ENCODE measurements at regions not wholly inside any gene's neighbourhood (a gene's known extent, or its start where the extent isn't known, plus 50 kb on each side); places are given as distances from the start of the nearest gene placed in this dataset.

DNA sequence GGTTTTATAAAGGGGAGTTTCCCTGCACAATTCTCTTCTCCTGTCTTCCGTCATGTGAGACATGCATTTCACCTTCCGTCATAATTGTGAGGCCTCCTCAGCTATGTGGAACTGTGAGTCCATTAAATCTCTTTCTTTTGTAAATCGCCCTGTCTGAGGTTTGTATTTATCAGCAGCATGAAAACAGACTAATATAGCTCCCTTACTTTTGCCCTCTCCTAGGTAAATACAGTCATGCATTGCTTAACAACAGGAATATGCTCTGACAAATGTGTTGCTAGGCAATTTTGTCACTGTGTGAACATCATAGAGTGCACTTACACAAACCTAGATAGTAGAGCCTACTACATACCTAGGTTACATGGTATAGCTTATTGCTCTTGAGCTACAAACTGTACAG, 616.8 kb downstream of the RWDD3 start:
- TF ChIP-seq, protein P1, sequence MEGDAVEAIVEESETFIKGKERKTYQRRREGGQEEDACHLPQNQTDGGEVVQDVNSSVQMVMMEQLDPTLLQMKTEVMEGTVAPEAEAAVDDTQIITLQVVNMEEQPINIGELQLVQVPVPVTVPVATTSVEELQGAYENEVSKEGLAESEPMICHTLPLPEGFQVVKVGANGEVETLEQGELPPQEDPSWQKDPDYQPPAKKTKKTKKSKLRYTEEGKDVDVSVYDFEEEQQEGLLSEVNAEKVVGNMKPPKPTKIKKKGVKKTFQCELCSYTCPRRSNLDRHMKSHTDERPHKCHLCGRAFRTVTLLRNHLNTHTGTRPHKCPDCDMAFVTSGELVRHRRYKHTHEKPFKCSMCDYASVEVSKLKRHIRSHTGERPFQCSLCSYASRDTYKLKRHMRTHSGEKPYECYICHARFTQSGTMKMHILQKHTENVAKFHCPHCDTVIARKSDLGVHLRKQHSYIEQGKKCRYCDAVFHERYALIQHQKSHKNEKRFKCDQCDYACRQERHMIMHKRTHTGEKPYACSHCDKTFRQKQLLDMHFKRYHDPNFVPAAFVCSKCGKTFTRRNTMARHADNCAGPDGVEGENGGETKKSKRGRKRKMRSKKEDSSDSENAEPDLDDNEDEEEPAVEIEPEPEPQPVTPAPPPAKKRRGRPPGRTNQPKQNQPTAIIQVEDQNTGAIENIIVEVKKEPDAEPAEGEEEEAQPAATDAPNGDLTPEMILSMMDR (IDR thresholded peaks at IDR 0.05; ENCODE audit: low read depth, low read length): no peak
- no peak for DNase-seq
- no peaks in the 10 kb centered on the region for H3K9me3 ChIP-seq
- no peaks in the 10 kb centered on the region for H3K36me3 ChIP-seq
- no peaks in the 10 kb centered on the region for H3K4me1 ChIP-seq
- no peak overlapping the region for H3K4me3 ChIP-seq (ENCODE audit: low read depth, low read length)
- H3K27me3 ChIP-seq: no peaks in the 10 kb centered on the region

DNA sequence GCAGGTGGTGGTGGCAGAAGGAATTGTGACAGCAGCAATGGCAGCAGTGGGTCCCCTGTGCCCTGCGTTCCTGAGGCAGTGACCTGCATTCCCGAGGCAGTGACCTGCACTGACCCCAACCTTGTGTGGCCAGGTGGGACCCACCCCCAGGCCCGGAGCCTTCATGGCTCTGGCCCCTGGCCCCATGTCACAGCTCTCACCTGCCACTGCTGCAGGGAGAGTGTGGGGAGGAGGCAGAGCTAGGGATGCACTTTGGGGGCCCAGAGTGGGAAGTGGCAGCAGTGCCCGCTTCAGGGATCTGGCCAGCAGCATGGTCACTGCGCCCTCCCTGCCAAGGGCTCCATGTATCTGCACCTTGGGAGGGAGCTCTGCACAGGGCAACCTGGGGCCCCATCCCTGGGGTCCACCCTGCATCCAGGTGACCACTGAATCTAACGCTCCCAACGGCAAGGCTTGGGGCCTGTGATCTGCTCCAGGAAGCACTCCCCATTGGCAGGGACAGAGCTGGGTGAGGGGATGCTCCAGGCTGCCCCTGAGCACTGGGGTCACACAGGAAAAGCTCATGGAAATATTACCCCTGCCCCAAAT, 618.6 kb downstream of the RWDD3 start:
- H3K27me3 ChIP-seq: no peaks in the 10 kb centered on the region
- DNase-seq: no peak
- TF ChIP-seq, protein P1 (IDR thresholded peaks at IDR 0.05; ENCODE audit: low read depth, low read length): no peak
- no peaks in the 10 kb centered on the region for H3K9me3 ChIP-seq
- no peak overlapping the region for H3K4me3 ChIP-seq (ENCODE audit: low read depth, low read length)
- H3K4me1 ChIP-seq: no peaks in the 10 kb centered on the region
- H3K36me3 ChIP-seq: no peaks in the 10 kb centered on the region

DNA sequence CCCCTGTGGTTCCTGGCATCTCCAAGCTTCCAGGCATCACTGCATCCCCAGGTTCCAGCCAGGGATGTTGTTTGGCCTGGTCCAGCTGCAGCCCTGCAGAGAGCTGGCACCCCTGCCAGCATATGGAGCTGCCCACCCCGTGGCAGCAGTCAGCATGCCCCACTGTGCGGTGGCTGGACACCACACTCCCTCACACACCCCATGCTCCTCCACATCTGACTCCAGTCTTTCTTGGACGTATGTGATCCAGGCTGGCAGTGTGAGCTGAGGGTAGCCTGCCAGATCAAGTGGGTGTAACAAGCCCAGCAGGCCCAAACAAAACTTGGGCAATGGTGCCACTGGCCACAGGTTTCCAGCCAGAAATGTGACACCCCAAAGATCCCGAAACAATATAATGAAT, 620.4 kb downstream of the RWDD3 start:
- no peaks in the 10 kb centered on the region for H3K9me3 ChIP-seq
- no peak overlapping the region for H3K4me3 ChIP-seq (ENCODE audit: low read depth, low read length)
- TF ChIP-seq, protein P1 (IDR thresholded peaks at IDR 0.05; ENCODE audit: low read depth, low read length): no peak
- H3K27me3 ChIP-seq: no peaks in the 10 kb centered on the region
- H3K36me3 ChIP-seq: no peaks in the 10 kb centered on the region
- DNase-seq: no peak
- no peaks in the 10 kb centered on the region for H3K4me1 ChIP-seq

DNA sequence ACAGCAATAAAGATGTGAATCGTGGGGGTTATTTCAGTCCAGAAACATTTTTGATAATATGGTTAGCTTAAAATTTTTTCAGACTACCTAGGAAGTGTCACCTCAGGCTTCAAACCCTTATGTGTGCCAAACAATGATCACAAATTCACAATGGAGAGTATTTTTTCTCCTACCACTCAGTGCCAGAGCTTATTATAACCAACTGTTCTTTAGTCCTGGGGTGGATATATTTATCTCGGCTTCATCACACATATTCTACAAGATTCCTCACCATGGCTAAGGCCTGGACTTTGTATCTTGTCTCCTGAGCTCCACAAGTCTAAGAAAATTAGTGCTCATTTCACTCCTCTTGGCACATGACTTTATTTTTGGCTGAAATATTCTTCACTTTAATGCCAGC, 629.1 kb downstream of the RWDD3 start:
- Histone ChIP-seq H3K4me3 (ENCODE audit: low read depth, low read length) (no peak overlapping the region), H3K4me1 (no peaks in the 10 kb centered on the region), H3K9me3 (no peaks in the 10 kb centered on the region), H3K36me3 (no peaks in the 10 kb centered on the region), H3K27me3 (no peaks in the 10 kb centered on the region)
- no peak for DNase-seq
- TF ChIP-seq, protein P1 (IDR thresholded peaks at IDR 0.05; ENCODE audit: low read depth, low read length): no peak

DNA sequence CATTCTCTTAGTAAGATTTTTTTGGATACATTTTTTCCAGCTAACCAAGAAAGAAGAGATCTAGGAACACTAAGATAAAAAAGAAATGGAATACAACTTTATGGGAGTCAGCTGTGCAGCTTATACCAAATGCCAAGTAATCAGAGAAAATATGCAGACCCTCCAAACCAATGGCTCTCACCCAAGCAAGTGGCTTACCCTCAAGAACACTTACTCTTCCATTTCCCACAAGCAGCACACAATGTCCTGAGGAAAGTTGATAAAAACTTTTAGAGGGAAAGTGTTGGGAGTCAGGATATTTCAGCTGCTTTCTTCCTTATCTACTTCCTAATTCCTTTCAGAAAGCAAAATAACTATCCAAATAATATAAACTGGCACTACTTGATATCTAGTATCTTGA, 631.8 kb downstream of the RWDD3 start:
- TF ChIP-seq, protein P1 (IDR thresholded peaks at IDR 0.05; ENCODE audit: low read depth, low read length): no peak
- Histone ChIP-seq H3K27me3 (no peaks in the 10 kb centered on the region), H3K4me1 (no peaks in the 10 kb centered on the region), H3K9me3 (no peaks in the 10 kb centered on the region), H3K4me3 (ENCODE audit: low read depth, low read length) (no peak overlapping the region), H3K36me3 (no peaks in the 10 kb centered on the region)
- no peak for DNase-seq

DNA sequence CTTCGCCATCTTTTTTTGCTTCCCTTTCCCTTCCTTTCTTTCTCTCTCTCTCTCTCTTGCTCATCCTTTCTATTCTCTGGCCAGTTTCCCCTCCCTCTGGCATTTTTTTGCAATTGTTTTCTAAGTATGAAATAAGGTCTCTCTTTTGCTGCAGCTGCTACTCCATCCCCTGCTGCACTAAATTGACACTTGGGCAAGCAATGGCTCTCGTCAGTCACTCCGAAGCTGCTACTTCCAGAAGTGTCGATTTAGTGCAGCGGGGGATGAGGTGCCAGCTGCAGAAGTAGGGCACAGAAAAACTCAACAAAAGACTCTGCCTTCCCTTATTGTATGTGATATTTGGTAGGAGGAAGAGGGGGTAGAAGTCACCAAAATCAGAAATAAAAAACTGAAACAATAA, 642.3 kb downstream of the RWDD3 start:
- Histone ChIP-seq H3K4me1 (no peaks in the 10 kb centered on the region), H3K4me3 (ENCODE audit: low read depth, low read length) (no peak overlapping the region), H3K27me3 (no peaks in the 10 kb centered on the region), H3K36me3 (no peaks in the 10 kb centered on the region), H3K9me3 (no peaks in the 10 kb centered on the region)
- DNase-seq: no peak
- TF ChIP-seq, protein P1 (IDR thresholded peaks at IDR 0.05; ENCODE audit: low read depth, low read length): no peak
